GM21423 (cell line): ENCODE measurements at regions not wholly inside any gene's neighbourhood (a gene's known extent, or its start where the extent isn't known, plus 50 kb on each side); places are given as distances from the start of the nearest gene placed in this dataset.
"Not testable (repeated sequence)": the region's sequence is repeated elsewhere in the genome, so short reads cannot be mapped to it uniquely, and the experiment has no call there.

Experiments
- ATAC-seq: cut with Tn5 transposase; IDR thresholded peaks from one replicate; pipeline ENCODE4 v1.9.1; 2021; ENCODE audit warnings: mild to moderate bottlenecking, moderate library complexity; ENCODE audit not compliant: unreplicated experiment

GRCh38 chr17:77558846-77559626 is 399.5 kb upstream of the TNRC6C start:
- ATAC-seq: no peak

DNA sequence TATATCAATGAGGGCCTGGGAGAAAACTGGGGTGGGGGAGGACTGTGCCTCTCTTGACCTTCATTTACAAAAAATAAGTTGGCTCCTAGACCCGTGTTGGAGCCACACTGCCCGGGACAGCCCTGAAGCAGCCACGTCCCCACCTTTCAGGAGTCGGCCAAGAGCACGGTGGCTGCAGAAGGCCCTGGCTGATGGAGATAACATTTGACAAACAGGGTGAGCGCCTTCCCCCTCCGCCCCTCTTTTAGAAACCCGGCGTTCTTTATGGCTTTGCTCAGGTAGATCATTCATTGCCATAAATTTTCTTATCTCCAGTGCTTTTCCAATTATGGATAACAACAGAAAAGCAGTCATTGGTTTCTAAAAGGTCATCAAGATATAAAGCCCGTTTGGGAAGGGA is 398.1 kb upstream of the TNRC6C start:
- ATAC-seq: no peak

GRCh38 chr17:77560841-77561240 is 397.7 kb upstream of the TNRC6C start:
- ATAC-seq: no peak

DNA sequence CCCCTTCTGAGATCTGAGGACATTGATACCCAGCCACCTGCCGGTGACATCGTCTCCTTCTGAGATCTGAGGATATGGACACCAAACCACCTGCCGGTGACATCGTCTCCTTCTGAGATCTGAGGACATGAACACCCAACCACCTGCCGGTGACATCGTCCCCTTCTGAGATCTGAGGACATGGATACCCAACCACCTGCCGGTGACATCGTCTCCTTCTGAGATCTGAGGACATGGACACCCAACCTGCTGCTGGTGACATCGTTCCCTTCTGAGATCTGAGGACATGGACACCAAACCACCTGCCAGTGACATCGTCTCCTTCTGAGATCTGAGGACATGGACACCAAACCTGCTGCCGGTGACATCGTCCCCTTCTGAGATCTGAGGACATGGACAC is 396.1 kb upstream of the TNRC6C start:
- not testable (repeated sequence) for ATAC-seq

- ATAC-seq: no peak
These were observed 394.9 kb upstream of the TNRC6C start for GRCh38 chr17:77563439-77564102.

GRCh38 chr17:77564278-77564920 is 394.1 kb upstream of the TNRC6C start:
- no peak for ATAC-seq

- ATAC-seq: no peak
These were observed 393.3 kb upstream of the TNRC6C start for GRCh38 chr17:77565166-77565565.

DNA sequence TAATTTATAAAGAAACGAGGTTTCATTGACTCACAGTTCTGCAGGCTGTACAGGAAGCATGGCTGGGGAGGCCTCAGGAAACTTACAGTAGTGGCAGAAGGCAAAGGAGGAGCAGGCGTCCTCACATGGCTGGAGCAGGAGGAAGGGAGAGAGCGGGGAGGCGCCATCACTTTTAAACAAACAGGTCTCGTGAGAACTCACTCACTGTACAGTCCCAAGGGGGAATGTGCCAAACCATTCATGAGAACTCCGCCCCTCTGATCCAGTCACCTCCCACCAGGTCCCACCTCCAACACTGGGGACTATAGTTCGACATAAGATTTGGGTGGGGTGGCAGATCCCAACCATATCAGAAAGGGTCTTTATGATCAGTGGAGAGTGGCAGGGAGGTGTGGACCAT is 392.4 kb upstream of the TNRC6C start:
- no peak for ATAC-seq

GRCh38 chr17:77566566-77567138 is 391.9 kb upstream of the TNRC6C start:
- ATAC-seq: no peak

DNA sequence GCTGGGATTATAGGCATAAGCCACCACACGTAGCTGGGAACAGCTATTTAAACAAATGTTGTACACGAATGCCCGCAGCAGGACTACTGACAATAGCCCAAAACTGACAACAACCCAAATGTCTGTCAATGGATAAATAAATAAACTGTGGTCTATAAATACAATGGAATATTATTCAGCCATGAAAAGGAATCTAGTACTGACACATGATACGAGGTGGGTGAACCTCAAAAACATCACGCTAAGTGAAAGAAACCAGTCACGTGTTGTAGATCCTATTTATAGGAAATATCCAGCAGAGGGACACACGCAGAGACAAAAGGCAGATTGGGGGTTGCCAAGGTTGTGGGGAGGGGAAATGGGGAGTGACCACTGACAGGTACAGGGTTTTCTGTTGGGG is 390.0 kb upstream of the TNRC6C start:
- no peak for ATAC-seq

GRCh38 chr17:77569846-77570564 is 388.5 kb upstream of the TNRC6C start:
- ATAC-seq: no peak

GRCh38 chr17:77570565-77570898 is 388.0 kb upstream of the TNRC6C start:
- no peak for ATAC-seq

GRCh38 chr17:77571155-77571981 is 387.1 kb upstream of the TNRC6C start:
- no peak for ATAC-seq

GRCh38 chr17:77572065-77572601 is 386.4 kb upstream of the TNRC6C start:
- no peak for ATAC-seq

- ATAC-seq: no peak
These were observed 385.7 kb upstream of the TNRC6C start for GRCh38 chr17:77572851-77573250.

GRCh38 chr17:77577491-77577890 is 381.0 kb upstream of the TNRC6C start:
- no peak for ATAC-seq

DNA sequence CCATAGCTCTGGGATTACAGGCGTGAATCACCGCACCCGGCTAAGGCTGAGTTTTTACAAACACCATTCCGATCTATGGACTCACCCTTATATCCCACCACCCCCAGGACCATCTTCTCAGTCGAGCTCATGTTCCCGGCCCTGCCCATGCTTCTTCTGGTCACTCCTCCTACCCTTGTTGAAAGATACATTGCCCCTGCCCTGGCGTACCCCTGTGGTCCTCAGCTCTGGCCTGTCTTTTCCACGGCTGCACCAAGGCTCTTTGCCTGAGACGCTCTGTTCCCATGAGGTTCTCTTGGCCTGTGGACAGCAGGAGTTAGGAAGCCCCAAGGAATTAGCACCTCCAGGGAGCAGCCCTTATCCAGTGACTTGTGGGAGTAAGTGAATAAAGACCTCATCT is 379.4 kb upstream of the TNRC6C start:
- no peak for ATAC-seq

GRCh38 chr17:77579682-77580081 is 378.8 kb upstream of the TNRC6C start:
- ATAC-seq: no peak

DNA sequence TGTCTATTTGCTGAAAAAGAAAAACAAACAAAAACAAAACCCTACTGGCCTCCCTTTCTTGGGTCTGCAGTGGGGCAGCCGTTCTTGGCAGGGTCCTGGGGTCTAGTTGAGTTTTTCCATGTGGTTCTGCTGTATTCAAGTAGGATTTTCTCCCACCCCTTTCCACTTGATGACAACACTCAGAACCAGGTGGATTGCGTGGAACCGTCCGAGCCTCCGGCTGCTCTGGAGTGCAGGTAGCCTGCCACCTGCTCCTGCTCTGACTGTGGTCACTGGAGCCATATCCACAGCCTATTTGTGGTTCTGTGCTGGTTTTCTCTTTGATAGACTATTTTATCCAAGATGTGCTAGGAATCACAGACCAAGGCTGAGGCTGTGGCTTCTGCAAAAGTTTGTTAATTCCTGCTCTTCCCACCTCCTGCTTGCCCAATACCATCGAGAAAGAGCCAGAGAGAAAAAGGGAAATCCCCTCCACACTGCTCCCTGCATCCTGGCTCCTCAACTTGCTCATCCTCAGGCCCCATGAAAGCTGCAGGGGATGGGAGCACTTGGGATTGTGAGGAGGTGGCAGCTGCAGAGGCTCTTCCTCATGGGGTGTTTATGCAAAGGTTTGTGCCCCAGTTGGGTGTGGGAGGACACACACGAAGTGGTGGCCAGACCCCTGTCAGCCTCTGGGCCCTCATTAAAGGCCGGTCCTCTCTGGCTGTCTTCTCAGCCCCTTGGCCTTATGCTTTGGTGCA is 377.8 kb upstream of the TNRC6C start:
- no peak for ATAC-seq
